ENCODE measurements at regions not wholly inside any gene's neighbourhood (a gene's known extent, or its start where the extent isn't known, plus 50 kb on each side); places are given as distances from the start of the nearest gene placed in this dataset.

GRCh38 chr5:122599000-122599399, 175.9 kb upstream of the SNX2 start:
- no peaks in the 10 kb centered on the region for H3K27me3 Mint-ChIP-seq (ENCODE audit: insufficient read depth)
- DNase-seq: no peak
- H3K36me3 Mint-ChIP-seq (ENCODE audit: low read depth): no peaks in the 10 kb centered on the region
- H3K27ac Mint-ChIP-seq: no peak overlapping the region
- no peaks in the 10 kb centered on the region for H3K4me1 Mint-ChIP-seq (ENCODE audit: low read depth)
- H3K9me3 Mint-ChIP-seq: peaks cover 28% of the 10 kb centered on the region
- no peak overlapping the region for H3K4me3 Mint-ChIP-seq
- TF ChIP-seq, protein P1, sequence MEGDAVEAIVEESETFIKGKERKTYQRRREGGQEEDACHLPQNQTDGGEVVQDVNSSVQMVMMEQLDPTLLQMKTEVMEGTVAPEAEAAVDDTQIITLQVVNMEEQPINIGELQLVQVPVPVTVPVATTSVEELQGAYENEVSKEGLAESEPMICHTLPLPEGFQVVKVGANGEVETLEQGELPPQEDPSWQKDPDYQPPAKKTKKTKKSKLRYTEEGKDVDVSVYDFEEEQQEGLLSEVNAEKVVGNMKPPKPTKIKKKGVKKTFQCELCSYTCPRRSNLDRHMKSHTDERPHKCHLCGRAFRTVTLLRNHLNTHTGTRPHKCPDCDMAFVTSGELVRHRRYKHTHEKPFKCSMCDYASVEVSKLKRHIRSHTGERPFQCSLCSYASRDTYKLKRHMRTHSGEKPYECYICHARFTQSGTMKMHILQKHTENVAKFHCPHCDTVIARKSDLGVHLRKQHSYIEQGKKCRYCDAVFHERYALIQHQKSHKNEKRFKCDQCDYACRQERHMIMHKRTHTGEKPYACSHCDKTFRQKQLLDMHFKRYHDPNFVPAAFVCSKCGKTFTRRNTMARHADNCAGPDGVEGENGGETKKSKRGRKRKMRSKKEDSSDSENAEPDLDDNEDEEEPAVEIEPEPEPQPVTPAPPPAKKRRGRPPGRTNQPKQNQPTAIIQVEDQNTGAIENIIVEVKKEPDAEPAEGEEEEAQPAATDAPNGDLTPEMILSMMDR (IDR thresholded peaks at IDR 0.05): no peak

GRCh38 chr5:122600924-122601323, 174.0 kb upstream of the SNX2 start:
- H3K4me3 Mint-ChIP-seq: no peak overlapping the region
- H3K9me3 Mint-ChIP-seq: peaks cover 28% of the 10 kb centered on the region
- no peaks in the 10 kb centered on the region for H3K4me1 Mint-ChIP-seq (ENCODE audit: low read depth)
- DNase-seq: no peak
- TF ChIP-seq, protein P1 (IDR thresholded peaks at IDR 0.05): no peak
- H3K27me3 Mint-ChIP-seq (ENCODE audit: insufficient read depth): no peaks in the 10 kb centered on the region; the same call in 1 of the 2 replicates
- no peak overlapping the region for H3K27ac Mint-ChIP-seq
- H3K36me3 Mint-ChIP-seq (ENCODE audit: low read depth): no peaks in the 10 kb centered on the region

GRCh38 chr5:122602700-122603099, 172.2 kb upstream of the SNX2 start:
- H3K4me3 Mint-ChIP-seq: no peak overlapping the region
- TF ChIP-seq, protein P1 (IDR thresholded peaks at IDR 0.05): no peak
- H3K9me3 Mint-ChIP-seq: peaks cover 28% of the 10 kb centered on the region
- H3K27me3 Mint-ChIP-seq (ENCODE audit: insufficient read depth): no peaks in the 10 kb centered on the region; the same call in 1 of the 2 replicates
- no peaks in the 10 kb centered on the region for H3K4me1 Mint-ChIP-seq (ENCODE audit: low read depth)
- H3K27ac Mint-ChIP-seq: no peak overlapping the region
- no peak for DNase-seq
- H3K36me3 Mint-ChIP-seq (ENCODE audit: low read depth): no peaks in the 10 kb centered on the region

- no peaks in the 10 kb centered on the region for H3K36me3 Mint-ChIP-seq (ENCODE audit: low read depth)
- no peaks in the 10 kb centered on the region for H3K4me1 Mint-ChIP-seq (ENCODE audit: low read depth)
- H3K9me3 Mint-ChIP-seq: peaks cover 8% of the 10 kb centered on the region; the same call in 1 of the 2 replicates
- H3K27me3 Mint-ChIP-seq (ENCODE audit: insufficient read depth): no peaks in the 10 kb centered on the region; the same call in 1 of the 2 replicates
- no peak overlapping the region for H3K27ac Mint-ChIP-seq
- TF ChIP-seq, protein P1 (IDR thresholded peaks at IDR 0.05): no peak
- no peak for DNase-seq
- no peak overlapping the region for H3K4me3 Mint-ChIP-seq
Observed at GRCh38 chr5:122605236-122605635, 169.6 kb upstream of the SNX2 start.

- Mint-ChIP-seq H3K4me1 (ENCODE audit: low read depth) (no peaks in the 10 kb centered on the region), H3K9me3 (no peaks in the 10 kb centered on the region), H3K27me3 (ENCODE audit: insufficient read depth) (no peaks in the 10 kb centered on the region; the same call in 1 of the 2 replicates), H3K36me3 (ENCODE audit: low read depth) (no peaks in the 10 kb centered on the region), H3K27ac (no peak overlapping the region), H3K4me3 (no peak overlapping the region)
- TF ChIP-seq, protein P1 (IDR thresholded peaks at IDR 0.05): no peak
- no peak for DNase-seq
Observed at GRCh38 chr5:122607818-122608217, 167.1 kb upstream of the SNX2 start.

- no peak overlapping the region for H3K27ac Mint-ChIP-seq
- no peaks in the 10 kb centered on the region; the same call in 1 of the 2 replicates for H3K27me3 Mint-ChIP-seq (ENCODE audit: insufficient read depth)
- H3K4me3 Mint-ChIP-seq: no peak overlapping the region
Observed at GRCh38 chr5:122608222-122608621, 166.7 kb upstream of the SNX2 start.

More at GRCh38 chr5:122608222-122608621, 166.7 kb upstream of the SNX2 start:
- H3K9me3 Mint-ChIP-seq: no peaks in the 10 kb centered on the region
- H3K36me3 Mint-ChIP-seq (ENCODE audit: low read depth): no peaks in the 10 kb centered on the region
- DNase-seq: no peak
- TF ChIP-seq, protein P1 (IDR thresholded peaks at IDR 0.05): no peak
- H3K4me1 Mint-ChIP-seq (ENCODE audit: low read depth): no peaks in the 10 kb centered on the region

Measured in HFFc6 (cell line).